H1 (cell line): ENCODE measurements at regions not wholly inside any gene's neighbourhood (a gene's known extent, or its start where the extent isn't known, plus 50 kb on each side); places are given as distances from the start of the nearest gene placed in this dataset.

Experiments
- CTCF ChIA-PET: fragments of 300-600 bp; sonication (Branson Sonifier 250); formaldehyde crosslinking; loops from one replicate; lab custom pipeline; 2021; ENCODE audit not compliant: partially characterized antibody; lab: Charles Lee
- POLR2A ChIA-PET: fragments of 300-600 bp; sonication (Branson Sonifier 250); formaldehyde crosslinking; loops from one replicate; lab custom pipeline; 2021; ENCODE audit warnings: inconsistent platforms; ENCODE audit not compliant: partially characterized antibody; lab: Charles Lee
- DNase-seq, 2 experiments: peaks; one replicate each; pipeline versions ENCODE4 v3.0.0 to v3.0.0-alpha.2; 2010 to 2022; ENCODE audit warnings: low spot score in 2 of 2, low read depth in 1 of 2, mixed read lengths in 1 of 2
- FAIRE-seq: peaks from 2 replicates; lab custom pipeline; 2011; peaks lifted over from hg19 to GRCh38; lab: Jason Lieb, UNC
- H2AFZ ChIP-seq: 2 replicates; pipeline ENCODE4 v1.8.1; 2012; ENCODE audit warnings: low read length, inconsistent platforms
- H2AK5ac ChIP-seq: 2 replicates; pipeline ENCODE4 v1.6.1; 2013; ENCODE audit warnings: low read depth, low read length
- H2BK120ac ChIP-seq: replicated peaks from 2 replicates; pipeline ENCODE3; 2013; ENCODE audit warnings: low read depth, low read length, inconsistent platforms
- H2BK12ac ChIP-seq: 2 replicates; pipeline ENCODE4 v1.6.1; 2013; ENCODE audit warnings: low read depth, low read length
- H2BK15ac ChIP-seq: 2 replicates; pipeline ENCODE4 v1.6.1; 2013; ENCODE audit warnings: low read length
- H2BK20ac ChIP-seq: 2 replicates; pipeline ENCODE4 v1.6.1; 2013; ENCODE audit warnings: low read length
- H2BK5ac ChIP-seq: 2 replicates; pipeline ENCODE4 v1.6.1; 2013; ENCODE audit warnings: low read depth, low read length
- H3K14ac ChIP-seq: 2 replicates; pipeline ENCODE4 v1.6.1; 2013; ENCODE audit warnings: inconsistent platforms; ENCODE audit not compliant: insufficient read length
- H3K18ac ChIP-seq: 2 replicates; pipeline ENCODE4 v1.6.1; 2013; ENCODE audit warnings: low read length; ENCODE audit errors: extremely low read depth
- H3K23ac ChIP-seq: 2 replicates; pipeline ENCODE4 v1.6.1; 2013; ENCODE audit warnings: inconsistent platforms; ENCODE audit not compliant: insufficient read length
- H3K23me2 ChIP-seq: 2 replicates; pipeline ENCODE4 v1.6.1; 2013; ENCODE audit warnings: low read depth, low read length
- H3K27ac ChIP-seq: 2 replicates; pipeline ENCODE4 v1.6.1; 2011; ENCODE audit warnings: low read depth, low read length, inconsistent platforms
- H3K27me3 ChIP-seq, 4 experiments: replicated peaks in 1 of 4; 1 replicate in 1 of 4; 2 replicates in 3 of 4; pipeline versions ENCODE4 v1.6.1 to v1.8.1; 2011 to 2013; ENCODE audit warnings: low read length in 3 of 4, mild to moderate bottlenecking in 3 of 4, inconsistent platforms in 2 of 4, mixed read lengths in 2 of 4, moderate library complexity in 1 of 4; ENCODE audit not compliant: control insufficient read depth in 3 of 4, insufficient read depth in 3 of 4; ENCODE audit errors: extremely low read depth in 1 of 4
- H3K36me3 ChIP-seq, 4 experiments: 2 replicates each; pipeline versions ENCODE4 v1.6.1 to v1.8.1; 2011 to 2013; ENCODE audit warnings: mild to moderate bottlenecking in 4 of 4, low read length in 3 of 4, moderate library complexity in 2 of 4, control low read depth in 1 of 4, inconsistent platforms in 1 of 4; ENCODE audit not compliant: insufficient read depth in 4 of 4, control insufficient read depth in 2 of 4
- H3K4ac ChIP-seq: replicated peaks from 2 replicates; pipeline ENCODE3; 2013; ENCODE audit warnings: low read length, low read depth, mixed read lengths, inconsistent platforms; ENCODE audit not compliant: insufficient read length
- H3K4me1 ChIP-seq, 4 experiments: replicated peaks in 1 of 4; 1 replicate in 1 of 4; 2 replicates in 3 of 4; pipeline versions ENCODE4 v1.6.1 to v1.8.1; 2011 to 2013; ENCODE audit warnings: low read length in 3 of 4, inconsistent platforms in 2 of 4, mixed read lengths in 1 of 4; ENCODE audit not compliant: insufficient read depth in 4 of 4, control insufficient read depth in 3 of 4
- H3K4me2 ChIP-seq, 2 experiments: 2 replicates each; pipeline versions ENCODE4 v1.6.1 to v1.8.1; 2011 to 2013; ENCODE audit warnings: low read depth in 2 of 2, low read length in 2 of 2, control low read depth in 1 of 2, inconsistent platforms in 1 of 2, mild to moderate bottlenecking in 1 of 2; ENCODE audit not compliant: insufficient read depth in 1 of 2
- H3K4me3 ChIP-seq, 4 experiments: fragments of 200-600, 300-600 bp in 1 of 4; sonication (generic), shearing (Covaris generic), sonication (Bioruptor Twin) in 1 of 4; 2 replicates each; pipeline versions ENCODE4 v1.5.1 to v1.8.1; 2011 to 2016; ENCODE audit warnings: low read length in 4 of 4, low read depth in 3 of 4, control low read depth in 2 of 4, inconsistent platforms in 2 of 4, mild to moderate bottlenecking in 2 of 4, mixed read lengths in 1 of 4, moderate library complexity in 1 of 4; ENCODE audit not compliant: insufficient read depth in 2 of 4; ENCODE audit errors: extremely low read depth in 1 of 4
- H3K56ac ChIP-seq: replicated peaks from 2 replicates; pipeline ENCODE3; 2013; ENCODE audit warnings: low read depth, mild to moderate bottlenecking, mixed read lengths, low read length, inconsistent platforms; ENCODE audit not compliant: insufficient read length
- H3K79me1 ChIP-seq: 2 replicates; pipeline ENCODE4 v1.6.1; 2013; ENCODE audit warnings: low read depth, low read length, control low read depth
- H3K79me2 ChIP-seq, 2 experiments: 2 replicates each; pipeline versions ENCODE4 v1.6.1 to v1.8.1; 2012 to 2013; ENCODE audit warnings: low read length in 2 of 2, mild to moderate bottlenecking in 2 of 2, inconsistent platforms in 1 of 2; ENCODE audit not compliant: insufficient read depth in 2 of 2, control insufficient read depth in 1 of 2
- H3K9ac ChIP-seq, 4 experiments: replicated peaks in 1 of 4; 1 replicate in 1 of 4; 2 replicates in 3 of 4; pipeline versions ENCODE4 v1.6.1 to v1.8.1; 2011 to 2013; ENCODE audit warnings: low read depth in 3 of 4, low read length in 3 of 4, control low read depth in 2 of 4, mild to moderate bottlenecking in 2 of 4, moderate library complexity in 2 of 4, inconsistent platforms in 1 of 4; ENCODE audit errors: extremely low read depth in 1 of 4
- H3K9me3 ChIP-seq, 2 experiments: 2 replicates each; pipeline versions ENCODE4 v1.6.1 to v1.8.1; 2012 to 2013; ENCODE audit warnings: mild to moderate bottlenecking in 2 of 2, moderate library complexity in 2 of 2, control low read depth in 1 of 2, inconsistent platforms in 1 of 2, low read depth in 1 of 2, low read length in 1 of 2, mixed read lengths in 1 of 2; ENCODE audit not compliant: insufficient read depth in 2 of 2
- H4K20me1 ChIP-seq, 2 experiments: replicated peaks in 1 of 2; 2 replicates each; pipeline versions ENCODE3 to v1.8.1; 2011 to 2013; ENCODE audit warnings: inconsistent platforms in 2 of 2, low read length in 2 of 2, mild to moderate bottlenecking in 1 of 2; ENCODE audit not compliant: insufficient read depth in 2 of 2, control insufficient read depth in 1 of 2
- H4K5ac ChIP-seq: 2 replicates; pipeline ENCODE4 v1.6.1; 2013; ENCODE audit warnings: low read length, low read depth, mixed read lengths, inconsistent platforms; ENCODE audit not compliant: insufficient read length
- H4K8ac ChIP-seq: 2 replicates; pipeline ENCODE4 v1.8.0; 2013; ENCODE audit warnings: mild to moderate bottlenecking, moderate library complexity, low read length, inconsistent platforms; ENCODE audit not compliant: insufficient read depth; ENCODE audit errors: extremely low read depth
- H4K91ac ChIP-seq: replicated peaks from 2 replicates; pipeline ENCODE3; 2013; ENCODE audit warnings: low read length, mixed read lengths, inconsistent platforms; ENCODE audit not compliant: insufficient read length
- BCL11A ChIP-seq, 2 experiments: IDR thresholded peaks; one replicate each; pipeline ENCODE4 v1.6.1; 2011; ENCODE audit warnings: low read depth in 2 of 2, low read length in 2 of 2, mild to moderate bottlenecking in 2 of 2
- BRCA1 ChIP-seq: IDR thresholded peaks from 2 replicates; pipeline ENCODE4 v1.6.1; 2012; ENCODE audit warnings: low read depth, low read length, improper control_type of control experiment
- CBX8 ChIP-seq: fragments of 300-800, 300-1000 bp; sonication (generic); IDR thresholded peaks from 2 replicates; pipeline ENCODE4 v1.7.1; 2016; ENCODE audit warnings: low read depth, low read length, borderline replicate concordance
- POLR2A ChIP-seq, 2 experiments: IDR thresholded peaks; 1 replicate in 1 of 2; 2 replicates in 1 of 2; pipeline ENCODE4 v1.6.1; 2011; ENCODE audit warnings: low read depth in 2 of 2, low read length in 2 of 2, mild to moderate bottlenecking in 2 of 2; ENCODE audit errors: control extremely low read depth in 1 of 2
- SIX5 ChIP-seq: IDR thresholded peaks from 2 replicates; pipeline ENCODE4 v1.6.1; 2011; ENCODE audit warnings: mild to moderate bottlenecking, low read depth, low read length
- TAF1 ChIP-seq: IDR thresholded peaks from 2 replicates; pipeline ENCODE4 v1.6.1; 2011; ENCODE audit warnings: mild to moderate bottlenecking, low read depth, low read length
- TBP ChIP-seq: IDR thresholded peaks from 2 replicates; pipeline ENCODE4 v1.6.1; 2011; ENCODE audit warnings: low read depth, low read length, improper control_type of control experiment
- WGBS, 2 experiments: shearing (Covaris generic) in 1 of 2; methylation state at CpG; one replicate each; pipeline versions ENCODE4 v1.1.6 to v1.1.7; 2013 to 2015; ENCODE audit warnings: low lambda C conversion rate in 2 of 2, mixed read lengths in 2 of 2, inconsistent platforms in 1 of 2, low coverage in 1 of 2, missing lambda C conversion rate in 1 of 2; ENCODE audit not compliant: insufficient replicate concordance in 2 of 2, insufficient coverage in 1 of 2, insufficient read length in 1 of 2; ENCODE audit errors: extremely low coverage in 1 of 2, missing lambda C conversion rate in 1 of 2; 5-methylcytosine and 5-hydroxymethylcytosine counted together

GRCh38 chr14:85175556-85175955, 354.4 kb upstream of the FLRT2 start:
- Histone ChIP-seq H3K23me2 (no peaks in the 10 kb centered on the region), H3K9ac (no peak overlapping the region), H4K8ac (no peak overlapping the region), H3K56ac (no peak overlapping the region), H4K5ac (no peak overlapping the region), H3K4me1 (peaks cover 0 to 10% (median 7%) of the 10 kb centered on the region in 4 experiments; a peak in 3 of 7 replicates), H4K91ac (no peak overlapping the region), H3K79me2 (no peaks in the 10 kb centered on the region), H2BK120ac (no peak overlapping the region), H3K36me3 (no peaks in the 10 kb centered on the region), H3K23ac (no peak overlapping the region), H2AFZ (no peak overlapping the region), H4K20me1 (no peaks in the 10 kb centered on the region), H3K27me3 (peaks cover 0 to 3% (median 0%) of the 10 kb centered on the region in 4 experiments; a peak in 1 of 7 replicates), H2AK5ac (no peak overlapping the region), H3K4ac (no peak overlapping the region), H3K79me1 (no peaks in the 10 kb centered on the region), H2BK12ac (no peak overlapping the region), H2BK20ac (no peak overlapping the region), H3K4me2 (no peak overlapping the region), H3K18ac (no peak overlapping the region), H3K27ac (no peak overlapping the region), H2BK5ac (no peak overlapping the region), H3K14ac (no peak overlapping the region), H3K9me3 (peaks cover 4 to 9% of the 10 kb centered on the region in 2 experiments; a peak in 2 of 4 replicates), H2BK15ac (no peak overlapping the region), H3K4me3 (no peak overlapping the region)
- WGBS, 2 experiments, result 95% methylated on average over 1 of the region's 1 CpG; no CpG with 5 or more reads in 1 of the 2 experiments
- CTCF ChIA-PET, result no interaction called here
- TF ChIP-seq SIX5 (no peak), TBP (no peak), CBX8 (no peak), POLR2A (IDR thresholded peaks at IDR 0.05; ENCODE audit: control extremely low read depth in 1 of 2, low read depth in 2 of 2, low read length in 2 of 2) (no peak), BRCA1 (no peak), BCL11A (IDR thresholded peaks at IDR 0.05; ENCODE audit: low read depth in 2 of 2, low read length in 2 of 2) (no peak), TAF1 (no peak)
- FAIRE-seq (no peak), DNase-seq (no peak)
- POLR2A ChIA-PET, result no interaction called here
